ENCODE measurements at regions not wholly inside any gene's neighbourhood (a gene's known extent, or its start where the extent isn't known, plus 50 kb on each side); places are given as distances from the start of the nearest gene placed in this dataset.

- no peak for DNase-seq (ENCODE audit: extremely low spot score)
- ChIA-PET POLR2A (no interaction called here), CTCF (interaction anchor here (1.5 kb wide), 1 partner anchor 24 kb away, joined by 3 read pairs; no protein-coding TSS in a partner anchor)
- no peak for TF ChIP-seq CTCF (IDR thresholded peaks at IDR 0.05; ENCODE audit: control extremely low read depth, extremely low read depth, low read depth, missing control alignments)
These were observed 693.1 kb upstream of the NECTIN3 start for GRCh38 chr3:110378481-110378880.

GRCh38 chr3:110381992-110382391 lies 689.6 kb upstream of the NECTIN3 start:
- TF ChIP-seq CTCF (IDR thresholded peaks at IDR 0.05; ENCODE audit: control extremely low read depth, extremely low read depth, low read depth, missing control alignments), result no peak
- ChIA-PET CTCF (interaction anchor here (0.8 kb wide), 1 partner anchor 10 kb away, joined by 3 read pairs; no protein-coding TSS in a partner anchor), POLR2A (no interaction called here)
- no peak for DNase-seq (ENCODE audit: extremely low spot score)

- no peak for TF ChIP-seq CTCF (IDR thresholded peaks at IDR 0.05; ENCODE audit: control extremely low read depth, extremely low read depth, low read depth, missing control alignments)
- ChIA-PET CTCF (no interaction called here), POLR2A (no interaction called here)
- no peak for DNase-seq (ENCODE audit: extremely low spot score)
These were observed 688.3 kb upstream of the NECTIN3 start for GRCh38 chr3:110383356-110383755.

- CTCF ChIA-PET, result no interaction called here
- DNase-seq (ENCODE audit: extremely low spot score), result no peak
- POLR2A ChIA-PET, result no interaction called here
- TF ChIP-seq CTCF (IDR thresholded peaks at IDR 0.05; ENCODE audit: control extremely low read depth, extremely low read depth, low read depth, missing control alignments), result no peak
These were observed 687.0 kb upstream of the NECTIN3 start for GRCh38 chr3:110384601-110385000.

- CTCF ChIA-PET, result interaction anchor here (1.2 to 1.6 kb wide), 2 partner anchors 17 to 75 kb away, joined by 3 to 5 read pairs; no protein-coding TSS in a partner anchor
- no peak for DNase-seq (ENCODE audit: extremely low spot score)
- POLR2A ChIA-PET, result no interaction called here
- no peak for TF ChIP-seq CTCF (IDR thresholded peaks at IDR 0.05; ENCODE audit: control extremely low read depth, extremely low read depth, low read depth, missing control alignments)
These were observed 682.6 kb upstream of the NECTIN3 start for GRCh38 chr3:110389005-110389404.

GRCh38 chr3:110390372-110390771 lies 681.2 kb upstream of the NECTIN3 start:
- no peak for TF ChIP-seq CTCF (IDR thresholded peaks at IDR 0.05; ENCODE audit: control extremely low read depth, extremely low read depth, low read depth, missing control alignments)
- POLR2A ChIA-PET, result no interaction called here
- no peak for DNase-seq (ENCODE audit: extremely low spot score)
- CTCF ChIA-PET, result no interaction called here

GRCh38 chr3:110391042-110391441 lies 680.6 kb upstream of the NECTIN3 start:
- ChIA-PET CTCF (interaction anchor here (3.0 kb wide), 1 partner anchor 13 kb away, joined by 7 read pairs; no protein-coding TSS in a partner anchor), POLR2A (no interaction called here)
- no peak for DNase-seq (ENCODE audit: extremely low spot score)
- TF ChIP-seq CTCF (IDR thresholded peaks at IDR 0.05; ENCODE audit: control extremely low read depth, extremely low read depth, low read depth, missing control alignments), result no peak

Measured in GM10248 (cell line).